ENCODE measurements at regions not wholly inside any gene's neighbourhood (a gene's known extent, or its start where the extent isn't known, plus 50 kb on each side); places are given as distances from the start of the nearest gene placed in this dataset.

- TF ChIP-seq CTCF (IDR thresholded peaks at IDR 0.05; ENCODE audit: low read depth, low read length, missing control alignments), result no peak
These were observed 257.3 kb downstream of the XXYLT1 start for GRCh38 chr3:195013411-195014361.

GRCh38 chr3:195015021-195015420 is 255.9 kb downstream of the XXYLT1 start:
- Histone ChIP-seq H3K27me3 (replicated peaks) (no peaks in the 10 kb centered on the region), H3K27ac (no peak overlapping the region), H3K36me3 (replicated peaks) (no peaks in the 10 kb centered on the region), H3K4me3 (ENCODE audit: low read depth, low read length) (no peak overlapping the region)
- TF ChIP-seq CTCF (IDR thresholded peaks at IDR 0.05; ENCODE audit: low read depth, low read length, missing control alignments), result no peak
- in situ Hi-C loops (cut with HindIII; ENCODE audit: low pct_ligation_motif_present, low sequenced_read_pairs), result no loop called here
- no peak for DNase-seq

More at GRCh38 chr3:195013411-195014361, 257.3 kb downstream of the XXYLT1 start:
- no peak for DNase-seq
- in situ Hi-C loops (cut with HindIII; ENCODE audit: low pct_ligation_motif_present, low sequenced_read_pairs), result no loop called here
- H3K27me3 ChIP-seq (replicated peaks), result no peaks in the 10 kb centered on the region
- no peak overlapping the region for H3K27ac ChIP-seq
- no peaks in the 10 kb centered on the region for H3K36me3 ChIP-seq (replicated peaks)
- H3K4me3 ChIP-seq (ENCODE audit: low read depth, low read length), result no peak overlapping the region

- no peaks in the 10 kb centered on the region for H3K36me3 ChIP-seq (replicated peaks)
- H3K27me3 ChIP-seq (replicated peaks), result no peaks in the 10 kb centered on the region
- H3K27ac ChIP-seq, result no peak overlapping the region
- no peak overlapping the region for H3K4me3 ChIP-seq (ENCODE audit: low read depth, low read length)
- TF ChIP-seq CTCF (IDR thresholded peaks at IDR 0.05; ENCODE audit: low read depth, low read length, missing control alignments), result no peak
- in situ Hi-C loops (cut with HindIII; ENCODE audit: low pct_ligation_motif_present, low sequenced_read_pairs), result no loop called here
- no peak for DNase-seq
These were observed 253.8 kb downstream of the XXYLT1 start for GRCh38 chr3:195017151-195017550.
